ENCODE measurements at regions not wholly inside any gene's neighbourhood (a gene's known extent, or its start where the extent isn't known, plus 50 kb on each side); places are given as distances from the start of the nearest gene placed in this dataset.

- no peak for TF ChIP-seq CTCF (IDR thresholded peaks at IDR 0.05)
- TF ChIP-seq POLR2AphosphoS5 (IDR thresholded peaks at IDR 0.05), result no peak
- no peak for TF ChIP-seq EP300 (IDR thresholded peaks at IDR 0.05)
- no peak for TF ChIP-seq POLR2A (IDR thresholded peaks at IDR 0.05; ENCODE audit: low read depth)
Measured at GRCh38 chr7:68507668-68508067, 1090.6 kb upstream of the AUTS2 start.

All from esophagus muscularis mucosa (tissue), 4 donors.